GM23338 (cell line): ENCODE measurements at regions not wholly inside any gene's neighbourhood (a gene's known extent, or its start where the extent isn't known, plus 50 kb on each side); places are given as distances from the start of the nearest gene placed in this dataset.

ENCODE experiments used
- ATAC-seq: fragments of 200-7000 bp; cut with Tn5 transposase; 3 replicates; pipeline ENCODE4 v1.9.1; 2020
- DNase-seq: peaks from one replicate; pipeline ENCODE4 v3.0.0-alpha.2; 2015; ENCODE audit warnings: low spot score
- H2AFZ ChIP-seq: fragments of 200-600 bp; sonication (generic); 2 replicates; pipeline ENCODE4 v1.8.0; 2016; ENCODE audit warnings: antibody characterized with exemption, mild to moderate bottlenecking, moderate library complexity
- H3F3A ChIP-seq: fragments of 200-600 bp; sonication (generic); replicated peaks from 2 replicates; pipeline ENCODE4 v1.8.0; 2017; ENCODE audit warnings: antibody characterized with exemption, mixed run types, low read depth
- H3K27ac ChIP-seq: fragments of 200-600 bp; sonication (generic); 2 replicates; pipeline ENCODE4 v1.6.1; 2016; ENCODE audit warnings: low read depth
- H3K27me3 ChIP-seq: fragments of 200-600 bp; sonication (generic); 2 replicates; pipeline ENCODE4 v1.8.0; 2016; ENCODE audit warnings: mild to moderate bottlenecking, mixed run types, moderate library complexity; ENCODE audit not compliant: insufficient read depth
- H3K36me3 ChIP-seq: fragments of 200-600 bp; sonication (generic); 2 replicates; pipeline ENCODE4 v1.8.0; 2016; ENCODE audit warnings: mild to moderate bottlenecking; ENCODE audit not compliant: insufficient read depth
- H3K4me1 ChIP-seq: fragments of 200-600 bp; sonication (generic); 2 replicates; pipeline ENCODE4 v1.8.0; 2016; ENCODE audit warnings: mild to moderate bottlenecking, moderate library complexity; ENCODE audit not compliant: insufficient read depth
- H3K4me2 ChIP-seq: fragments of 200-600 bp; sonication (generic); 2 replicates; pipeline ENCODE4 v1.7.1; 2017; ENCODE audit warnings: mixed run types
- H3K4me3 ChIP-seq: fragments of 200-600 bp; sonication (generic); 2 replicates; pipeline ENCODE4 v1.6.1; 2016; ENCODE audit warnings: mixed run types
- H3K79me2 ChIP-seq: fragments of 200-600 bp; sonication (generic); replicated peaks from 2 replicates; pipeline ENCODE4 v1.8.0; 2017; ENCODE audit warnings: mild to moderate bottlenecking; ENCODE audit not compliant: insufficient read depth
- H3K9me2 ChIP-seq: fragments of 200-600 bp; sonication (generic); 2 replicates; pipeline ENCODE4 v1.8.0; 2017; ENCODE audit not compliant: insufficient read depth
- H4K20me1 ChIP-seq: fragments of 200-600 bp; sonication (generic); replicated peaks from 2 replicates; pipeline ENCODE4 v1.8.0; 2017; ENCODE audit warnings: mild to moderate bottlenecking; ENCODE audit not compliant: insufficient read depth
- H3K27ac Mint-ChIP-seq: 2 replicates; pipeline ENCODE4 v1.8.0; 2020; ENCODE audit warnings: inconsistent platforms, mild to moderate bottlenecking, moderate library complexity, mixed read lengths
- H3K27me3 Mint-ChIP-seq: 3 replicates; pipeline ENCODE4 v1.8.0; 2022; ENCODE audit warnings: low read depth, mild to moderate bottlenecking, moderate library complexity, mixed read lengths, inconsistent platforms; ENCODE audit not compliant: insufficient read depth, poor library complexity
- H3K36me3 Mint-ChIP-seq: 3 replicates; pipeline ENCODE4 v1.8.0; 2021; ENCODE audit warnings: low read depth, mild to moderate bottlenecking, inconsistent platforms, moderate library complexity, mixed read lengths
- H3K4me1 Mint-ChIP-seq: 3 replicates; pipeline ENCODE4 v1.8.0; 2020; ENCODE audit warnings: mild to moderate bottlenecking, inconsistent platforms, mixed read lengths
- H3K4me3 Mint-ChIP-seq: 3 replicates; pipeline ENCODE4 v1.8.0; 2021; ENCODE audit warnings: moderate library complexity, mild to moderate bottlenecking, inconsistent platforms, mixed read lengths
- H3K9me3 Mint-ChIP-seq: 3 replicates; pipeline ENCODE4 v1.8.0; 2020; ENCODE audit warnings: moderate library complexity, mild to moderate bottlenecking, inconsistent platforms, mixed read lengths
- CREB1 ChIP-seq: fragments of 250-450 bp; sonication (Bioruptor Pico); IDR thresholded peaks from 2 replicates; pipeline ENCODE4 v1.5.0; 2020; ENCODE audit warnings: low read depth, mild to moderate bottlenecking, moderate library complexity
- EZH2 ChIP-seq: fragments of 200-600 bp; sonication (generic); IDR thresholded peaks from one replicate; pipeline ENCODE4 v1.8.0; 2017; ENCODE audit warnings: antibody characterized with exemption, mild to moderate bottlenecking, low read depth; ENCODE audit not compliant: unreplicated experiment
- EZH2phosphoT487 ChIP-seq: fragments of 200-600 bp; sonication (generic); IDR thresholded peaks from one replicate; pipeline ENCODE4 v1.8.1; 2018; ENCODE audit warnings: antibody characterized with exemption; ENCODE audit not compliant: unreplicated experiment
- JUNB ChIP-seq: IDR thresholded peaks from one replicate; pipeline ENCODE4 v1.6.1; 2016; ENCODE audit warnings: antibody characterized with exemption; ENCODE audit not compliant: unreplicated experiment
- POLR2AphosphoS5 ChIP-seq: IDR thresholded peaks from 2 replicates; pipeline ENCODE4 v1.6.1; 2016; ENCODE audit warnings: antibody characterized with exemption, low read depth
- STAT1 ChIP-seq: IDR thresholded peaks from one replicate; pipeline ENCODE4 v1.6.1; 2016; ENCODE audit warnings: antibody characterized with exemption; ENCODE audit not compliant: unreplicated experiment
- ZNF331 ChIP-seq: fragments of 250-450 bp; sonication (Bioruptor Pico); IDR thresholded peaks from 2 replicates; pipeline ENCODE4 v1.5.0; 2020; ENCODE audit warnings: low read depth, mild to moderate bottlenecking, moderate library complexity
- TF ChIP-seq, protein P1 (sequence below): fragments of 250-450 bp; sonication (Bioruptor Pico); IDR thresholded peaks from 2 replicates; pipeline ENCODE4 v1.5.0; 2020; ENCODE audit warnings: mild to moderate bottlenecking, moderate library complexity
- TF ChIP-seq, protein P2 (sequence below): IDR thresholded peaks from 2 replicates; pipeline ENCODE4 v1.6.1; 2016; ENCODE audit warnings: antibody characterized with exemption
- TF ChIP-seq, protein P3 (sequence below): IDR thresholded peaks from one replicate; pipeline ENCODE4 v1.6.1; 2018; ENCODE audit warnings: antibody characterized with exemption; ENCODE audit not compliant: unreplicated experiment
- TF ChIP-seq, protein P4 (sequence below), 2 experiments: fragments of 200-600 bp in 1 of 2; sonication (generic) in 1 of 2; conservative IDR thresholded peaks; 2 replicates each; pipeline versions ENCODE4 v1.5.1 to v1.6.1; 2016 to 2017; ENCODE audit warnings: antibody characterized with exemption in 2 of 2, low read depth in 2 of 2, mild to moderate bottlenecking in 2 of 2, moderate library complexity in 1 of 2

DNA sequence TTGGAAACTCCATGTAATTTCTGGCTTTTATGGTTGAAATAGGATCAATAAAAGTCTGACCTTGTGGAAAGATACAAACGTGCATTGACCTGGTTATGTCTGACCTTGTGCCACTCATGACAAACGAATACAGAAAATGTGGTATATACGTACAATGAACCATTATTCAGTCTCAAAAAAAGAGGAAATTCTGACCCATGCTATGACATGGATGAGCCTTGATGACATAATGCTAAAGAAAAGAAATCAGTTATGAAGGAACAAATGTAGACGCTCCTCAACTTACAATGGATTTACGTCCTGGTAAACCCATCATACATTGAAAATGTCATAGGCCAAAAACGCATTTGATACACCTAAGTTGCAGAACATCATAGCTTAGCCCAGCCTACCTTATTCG, 309.7 kb upstream of the SULF2 start (continued):
- TF ChIP-seq, protein P1, sequence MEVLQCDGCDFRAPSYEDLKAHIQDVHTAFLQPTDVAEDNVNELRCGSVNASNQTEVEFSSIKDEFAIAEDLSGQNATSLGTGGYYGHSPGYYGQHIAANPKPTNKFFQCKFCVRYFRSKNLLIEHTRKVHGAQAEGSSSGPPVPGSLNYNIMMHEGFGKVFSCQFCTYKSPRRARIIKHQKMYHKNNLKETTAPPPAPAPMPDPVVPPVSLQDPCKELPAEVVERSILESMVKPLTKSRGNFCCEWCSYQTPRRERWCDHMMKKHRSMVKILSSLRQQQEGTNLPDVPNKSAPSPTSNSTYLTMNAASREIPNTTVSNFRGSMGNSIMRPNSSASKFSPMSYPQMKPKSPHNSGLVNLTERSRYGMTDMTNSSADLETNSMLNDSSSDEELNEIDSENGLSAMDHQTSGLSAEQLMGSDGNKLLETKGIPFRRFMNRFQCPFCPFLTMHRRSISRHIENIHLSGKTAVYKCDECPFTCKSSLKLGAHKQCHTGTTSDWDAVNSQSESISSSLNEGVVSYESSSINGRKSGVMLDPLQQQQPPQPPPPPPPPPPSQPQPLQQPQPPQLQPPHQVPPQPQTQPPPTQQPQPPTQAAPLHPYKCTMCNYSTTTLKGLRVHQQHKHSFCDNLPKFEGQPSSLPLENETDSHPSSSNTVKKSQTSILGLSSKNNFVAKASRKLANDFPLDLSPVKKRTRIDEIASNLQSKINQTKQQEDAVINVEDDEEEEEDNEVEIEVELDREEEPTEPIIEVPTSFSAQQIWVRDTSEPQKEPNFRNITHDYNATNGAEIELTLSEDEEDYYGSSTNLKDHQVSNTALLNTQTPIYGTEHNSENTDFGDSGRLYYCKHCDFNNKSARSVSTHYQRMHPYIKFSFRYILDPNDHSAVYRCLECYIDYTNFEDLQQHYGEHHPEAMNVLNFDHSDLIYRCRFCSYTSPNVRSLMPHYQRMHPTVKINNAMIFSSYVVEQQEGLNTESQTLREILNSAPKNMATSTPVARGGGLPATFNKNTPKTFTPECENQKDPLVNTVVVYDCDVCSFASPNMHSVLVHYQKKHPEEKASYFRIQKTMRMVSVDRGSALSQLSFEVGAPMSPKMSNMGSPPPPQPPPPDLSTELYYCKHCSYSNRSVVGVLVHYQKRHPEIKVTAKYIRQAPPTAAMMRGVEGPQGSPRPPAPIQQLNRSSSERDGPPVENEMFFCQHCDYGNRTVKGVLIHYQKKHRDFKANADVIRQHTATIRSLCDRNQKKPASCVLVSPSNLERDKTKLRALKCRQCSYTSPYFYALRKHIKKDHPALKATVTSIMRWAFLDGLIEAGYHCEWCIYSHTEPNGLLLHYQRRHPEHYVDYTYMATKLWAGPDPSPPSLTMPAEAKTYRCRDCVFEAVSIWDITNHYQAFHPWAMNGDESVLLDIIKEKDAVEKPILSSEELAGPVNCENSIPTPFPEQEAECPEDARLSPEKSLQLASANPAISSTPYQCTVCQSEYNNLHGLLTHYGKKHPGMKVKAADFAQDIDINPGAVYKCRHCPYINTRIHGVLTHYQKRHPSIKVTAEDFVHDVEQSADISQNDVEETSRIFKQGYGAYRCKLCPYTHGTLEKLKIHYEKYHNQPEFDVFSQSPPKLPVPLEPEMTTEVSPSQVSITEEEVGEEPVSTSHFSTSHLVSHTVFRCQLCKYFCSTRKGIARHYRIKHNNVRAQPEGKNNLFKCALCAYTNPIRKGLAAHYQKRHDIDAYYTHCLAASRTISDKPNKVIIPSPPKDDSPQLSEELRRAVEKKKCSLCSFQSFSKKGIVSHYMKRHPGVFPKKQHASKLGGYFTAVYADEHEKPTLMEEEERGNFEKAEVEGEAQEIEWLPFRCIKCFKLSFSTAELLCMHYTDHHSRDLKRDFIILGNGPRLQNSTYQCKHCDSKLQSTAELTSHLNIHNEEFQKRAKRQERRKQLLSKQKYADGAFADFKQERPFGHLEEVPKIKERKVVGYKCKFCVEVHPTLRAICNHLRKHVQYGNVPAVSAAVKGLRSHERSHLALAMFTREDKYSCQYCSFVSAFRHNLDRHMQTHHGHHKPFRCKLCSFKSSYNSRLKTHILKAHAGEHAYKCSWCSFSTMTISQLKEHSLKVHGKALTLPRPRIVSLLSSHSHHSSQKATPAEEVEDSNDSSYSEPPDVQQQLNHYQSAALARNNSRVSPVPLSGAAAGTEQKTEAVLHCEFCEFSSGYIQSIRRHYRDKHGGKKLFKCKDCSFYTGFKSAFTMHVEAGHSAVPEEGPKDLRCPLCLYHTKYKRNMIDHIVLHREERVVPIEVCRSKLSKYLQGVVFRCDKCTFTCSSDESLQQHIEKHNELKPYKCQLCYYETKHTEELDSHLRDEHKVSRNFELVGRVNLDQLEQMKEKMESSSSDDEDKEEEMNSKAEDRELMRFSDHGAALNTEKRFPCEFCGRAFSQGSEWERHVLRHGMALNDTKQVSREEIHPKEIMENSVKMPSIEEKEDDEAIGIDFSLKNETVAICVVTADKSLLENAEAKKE, result no peak

DNA sequence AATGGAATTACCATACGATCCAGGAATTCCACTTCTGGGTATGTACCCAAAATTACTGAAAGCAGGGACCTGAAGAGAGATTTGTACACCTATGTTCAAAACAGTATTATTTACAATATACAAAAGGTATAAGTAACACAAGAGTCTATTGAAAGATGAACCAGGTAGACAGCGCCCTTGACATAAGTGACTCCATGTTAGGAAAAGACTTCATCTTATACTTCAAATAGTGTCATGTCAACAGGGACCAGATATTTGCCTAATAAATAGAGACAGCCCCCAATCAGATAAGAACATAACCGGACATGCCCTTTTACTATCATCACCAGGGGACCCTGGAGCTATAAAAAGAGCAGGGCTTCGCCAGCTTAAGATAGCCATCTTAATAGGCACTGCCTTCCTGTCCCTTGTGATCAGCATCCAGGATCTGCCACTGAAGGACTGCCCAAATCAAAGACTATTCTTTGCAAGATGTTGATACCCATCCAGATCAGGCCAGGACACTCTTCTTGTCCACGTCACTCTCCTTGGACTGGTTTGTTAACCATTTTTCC, 309.0 kb upstream of the SULF2 start:
- Histone ChIP-seq H3K4me1 (no peaks in the 10 kb centered on the region), H3K4me2 (no peak overlapping the region), H3K27ac (no peak overlapping the region), H3K79me2 (no peaks in the 10 kb centered on the region), H3K27me3 (no peaks in the 10 kb centered on the region), H3F3A (no peaks in the 10 kb centered on the region), H4K20me1 (no peaks in the 10 kb centered on the region), H2AFZ (no peak overlapping the region), H3K36me3 (no peaks in the 10 kb centered on the region), H3K9me2 (0 out of 2 replicates have a peak, but pooled peaks cover 4% of the 10 kb centered on the region), H3K4me3 (no peak overlapping the region)
- Mint-ChIP-seq H3K4me3 (no peak overlapping the region), H3K36me3 (no peaks in the 10 kb centered on the region), H3K27ac (no peak overlapping the region), H3K4me1 (no peaks in the 10 kb centered on the region), H3K27me3 (peaks cover 5% of the 10 kb centered on the region), H3K9me3 (peaks cover 9% of the 10 kb centered on the region)
- ATAC-seq (no peak), DNase-seq (no peak)
- TF ChIP-seq, protein P2, sequence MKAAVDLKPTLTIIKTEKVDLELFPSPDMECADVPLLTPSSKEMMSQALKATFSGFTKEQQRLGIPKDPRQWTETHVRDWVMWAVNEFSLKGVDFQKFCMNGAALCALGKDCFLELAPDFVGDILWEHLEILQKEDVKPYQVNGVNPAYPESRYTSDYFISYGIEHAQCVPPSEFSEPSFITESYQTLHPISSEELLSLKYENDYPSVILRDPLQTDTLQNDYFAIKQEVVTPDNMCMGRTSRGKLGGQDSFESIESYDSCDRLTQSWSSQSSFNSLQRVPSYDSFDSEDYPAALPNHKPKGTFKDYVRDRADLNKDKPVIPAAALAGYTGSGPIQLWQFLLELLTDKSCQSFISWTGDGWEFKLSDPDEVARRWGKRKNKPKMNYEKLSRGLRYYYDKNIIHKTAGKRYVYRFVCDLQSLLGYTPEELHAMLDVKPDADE, result no peak
- no peak for TF ChIP-seq CREB1 (CRISPR knock-in tag)
- TF ChIP-seq, protein P3, sequence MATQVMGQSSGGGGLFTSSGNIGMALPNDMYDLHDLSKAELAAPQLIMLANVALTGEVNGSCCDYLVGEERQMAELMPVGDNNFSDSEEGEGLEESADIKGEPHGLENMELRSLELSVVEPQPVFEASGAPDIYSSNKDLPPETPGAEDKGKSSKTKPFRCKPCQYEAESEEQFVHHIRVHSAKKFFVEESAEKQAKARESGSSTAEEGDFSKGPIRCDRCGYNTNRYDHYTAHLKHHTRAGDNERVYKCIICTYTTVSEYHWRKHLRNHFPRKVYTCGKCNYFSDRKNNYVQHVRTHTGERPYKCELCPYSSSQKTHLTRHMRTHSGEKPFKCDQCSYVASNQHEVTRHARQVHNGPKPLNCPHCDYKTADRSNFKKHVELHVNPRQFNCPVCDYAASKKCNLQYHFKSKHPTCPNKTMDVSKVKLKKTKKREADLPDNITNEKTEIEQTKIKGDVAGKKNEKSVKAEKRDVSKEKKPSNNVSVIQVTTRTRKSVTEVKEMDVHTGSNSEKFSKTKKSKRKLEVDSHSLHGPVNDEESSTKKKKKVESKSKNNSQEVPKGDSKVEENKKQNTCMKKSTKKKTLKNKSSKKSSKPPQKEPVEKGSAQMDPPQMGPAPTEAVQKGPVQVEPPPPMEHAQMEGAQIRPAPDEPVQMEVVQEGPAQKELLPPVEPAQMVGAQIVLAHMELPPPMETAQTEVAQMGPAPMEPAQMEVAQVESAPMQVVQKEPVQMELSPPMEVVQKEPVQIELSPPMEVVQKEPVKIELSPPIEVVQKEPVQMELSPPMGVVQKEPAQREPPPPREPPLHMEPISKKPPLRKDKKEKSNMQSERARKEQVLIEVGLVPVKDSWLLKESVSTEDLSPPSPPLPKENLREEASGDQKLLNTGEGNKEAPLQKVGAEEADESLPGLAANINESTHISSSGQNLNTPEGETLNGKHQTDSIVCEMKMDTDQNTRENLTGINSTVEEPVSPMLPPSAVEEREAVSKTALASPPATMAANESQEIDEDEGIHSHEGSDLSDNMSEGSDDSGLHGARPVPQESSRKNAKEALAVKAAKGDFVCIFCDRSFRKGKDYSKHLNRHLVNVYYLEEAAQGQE, result no peak
- no peak for TF ChIP-seq STAT1
- no peak for TF ChIP-seq POLR2AphosphoS5
- no peak for TF ChIP-seq EZH2phosphoT487
- no peak for TF ChIP-seq EZH2
- TF ChIP-seq, protein P4, sequence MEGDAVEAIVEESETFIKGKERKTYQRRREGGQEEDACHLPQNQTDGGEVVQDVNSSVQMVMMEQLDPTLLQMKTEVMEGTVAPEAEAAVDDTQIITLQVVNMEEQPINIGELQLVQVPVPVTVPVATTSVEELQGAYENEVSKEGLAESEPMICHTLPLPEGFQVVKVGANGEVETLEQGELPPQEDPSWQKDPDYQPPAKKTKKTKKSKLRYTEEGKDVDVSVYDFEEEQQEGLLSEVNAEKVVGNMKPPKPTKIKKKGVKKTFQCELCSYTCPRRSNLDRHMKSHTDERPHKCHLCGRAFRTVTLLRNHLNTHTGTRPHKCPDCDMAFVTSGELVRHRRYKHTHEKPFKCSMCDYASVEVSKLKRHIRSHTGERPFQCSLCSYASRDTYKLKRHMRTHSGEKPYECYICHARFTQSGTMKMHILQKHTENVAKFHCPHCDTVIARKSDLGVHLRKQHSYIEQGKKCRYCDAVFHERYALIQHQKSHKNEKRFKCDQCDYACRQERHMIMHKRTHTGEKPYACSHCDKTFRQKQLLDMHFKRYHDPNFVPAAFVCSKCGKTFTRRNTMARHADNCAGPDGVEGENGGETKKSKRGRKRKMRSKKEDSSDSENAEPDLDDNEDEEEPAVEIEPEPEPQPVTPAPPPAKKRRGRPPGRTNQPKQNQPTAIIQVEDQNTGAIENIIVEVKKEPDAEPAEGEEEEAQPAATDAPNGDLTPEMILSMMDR (conservative IDR thresholded peaks at IDR 0.05; ENCODE audit: low read depth in 2 of 2), result no peak
- no peak for TF ChIP-seq JUNB
- no peak for TF ChIP-seq ZNF331 (CRISPR knock-in tag)
